GM12878 (cell line): ENCODE measurements at regions not wholly inside any gene's neighbourhood (a gene's known extent, or its start where the extent isn't known, plus 50 kb on each side); places are given as distances from the start of the nearest gene placed in this dataset.

Experiments
- EGR1 ChIP-seq, 2 experiments: IDR thresholded peaks; 1 replicate in 1 of 2; 2 replicates in 1 of 2; pipeline ENCODE4 v1.6.1; 2011 to 2012; ENCODE audit warnings: low read depth in 2 of 2, low read length in 2 of 2, borderline replicate concordance in 1 of 2, mild to moderate bottlenecking in 1 of 2, moderate library complexity in 1 of 2
- FOXM1 ChIP-seq: IDR thresholded peaks from 2 replicates; pipeline ENCODE4 v1.6.1; 2012; ENCODE audit warnings: low read depth, mild to moderate bottlenecking, inconsistent platforms, low read length, moderate library complexity
- JUND ChIP-seq: IDR thresholded peaks from 2 replicates; pipeline ENCODE4 v1.6.1; 2012; ENCODE audit warnings: low read depth, mild to moderate bottlenecking, low read length, improper control_type of control experiment, moderate library complexity
- POLR2A ChIP-seq: IDR thresholded peaks from 2 replicates; pipeline ENCODE4 v1.6.1; 2011; ENCODE audit warnings: low read depth, mild to moderate bottlenecking, low read length
- TF ChIP-seq, protein P1 (sequence below), 3 experiments: IDR thresholded peaks in 2 of 3; conservative IDR thresholded peaks in 1 of 3; 2 replicates each; pipeline ENCODE4 v1.5.1; 2011; ENCODE audit warnings: low read depth in 3 of 3, low read length in 3 of 3, mild to moderate bottlenecking in 3 of 3, control low read depth in 2 of 3, moderate library complexity in 2 of 3, inconsistent platforms in 1 of 3, mixed read lengths in 1 of 3; ENCODE audit not compliant: control insufficient read depth in 2 of 3, insufficient read depth in 1 of 3; ENCODE audit errors: extremely low read depth in 1 of 3

- TF ChIP-seq POLR2A (no peak), FOXM1 (no peak), JUND (no peak), EGR1 (IDR thresholded peaks at IDR 0.05; ENCODE audit: borderline replicate concordance in 1 of 2, low read depth in 2 of 2, low read length in 2 of 2) (no peak)
- TF ChIP-seq, protein P1, sequence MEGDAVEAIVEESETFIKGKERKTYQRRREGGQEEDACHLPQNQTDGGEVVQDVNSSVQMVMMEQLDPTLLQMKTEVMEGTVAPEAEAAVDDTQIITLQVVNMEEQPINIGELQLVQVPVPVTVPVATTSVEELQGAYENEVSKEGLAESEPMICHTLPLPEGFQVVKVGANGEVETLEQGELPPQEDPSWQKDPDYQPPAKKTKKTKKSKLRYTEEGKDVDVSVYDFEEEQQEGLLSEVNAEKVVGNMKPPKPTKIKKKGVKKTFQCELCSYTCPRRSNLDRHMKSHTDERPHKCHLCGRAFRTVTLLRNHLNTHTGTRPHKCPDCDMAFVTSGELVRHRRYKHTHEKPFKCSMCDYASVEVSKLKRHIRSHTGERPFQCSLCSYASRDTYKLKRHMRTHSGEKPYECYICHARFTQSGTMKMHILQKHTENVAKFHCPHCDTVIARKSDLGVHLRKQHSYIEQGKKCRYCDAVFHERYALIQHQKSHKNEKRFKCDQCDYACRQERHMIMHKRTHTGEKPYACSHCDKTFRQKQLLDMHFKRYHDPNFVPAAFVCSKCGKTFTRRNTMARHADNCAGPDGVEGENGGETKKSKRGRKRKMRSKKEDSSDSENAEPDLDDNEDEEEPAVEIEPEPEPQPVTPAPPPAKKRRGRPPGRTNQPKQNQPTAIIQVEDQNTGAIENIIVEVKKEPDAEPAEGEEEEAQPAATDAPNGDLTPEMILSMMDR (IDR thresholded peaks at IDR 0.05 in 2 of 3, conservative IDR thresholded peaks at IDR 0.05 in 1 of 3; ENCODE audit: control insufficient read depth in 2 of 3, extremely low read depth in 1 of 3, insufficient read depth in 1 of 3, low read depth in 3 of 3, low read length in 3 of 3) = peak; percentile 42 to 50 (median 45); a peak in 4 of 6 replicates
These were observed 181.1 kb upstream of the SPEF2 start for GRCh38 chr5:35436400-35437057.
